Fibroblast of lung (primary cell): ENCODE measurements at regions not wholly inside any gene's neighbourhood (a gene's known extent, or its start where the extent isn't known, plus 50 kb on each side); places are given as distances from the start of the nearest gene placed in this dataset.

Experiments
- CTCF ChIP-seq, 2 donors: IDR thresholded peaks in 1 of 2; conservative IDR thresholded peaks in 1 of 2; 1 replicate in 1 of 2; 2 replicates in 1 of 2; pipeline ENCODE4 v1.5.1; 2011 to 2012; ENCODE audit warnings: low read length in 2 of 2, control low read depth in 1 of 2, inconsistent platforms in 1 of 2, low read depth in 1 of 2, mild to moderate bottlenecking in 1 of 2
- EZH2 ChIP-seq: IDR thresholded peaks from 2 replicates; pipeline ENCODE4 v1.5.1; 2012; ENCODE audit warnings: low read length, control low read depth, mild to moderate bottlenecking; ENCODE audit errors: missing control alignments

- TF ChIP-seq CTCF (conservative IDR thresholded peaks at IDR 0.05 in 1 of 2, IDR thresholded peaks at IDR 0.05 in 1 of 2; ENCODE audit: low read depth in 1 of 2, low read length in 2 of 2) (no peak), EZH2 (no peak)
Measured at GRCh38 chr1:208511242-208511860, 267.2 kb upstream of the PLXNA2 start.
